H1 (cell line): ENCODE measurements at regions not wholly inside any gene's neighbourhood (a gene's known extent, or its start where the extent isn't known, plus 50 kb on each side); places are given as distances from the start of the nearest gene placed in this dataset.

ENCODE experiments used
- BRCA1 ChIP-seq: IDR thresholded peaks from 2 replicates; pipeline ENCODE4 v1.6.1; 2012; ENCODE audit warnings: low read depth, low read length, improper control_type of control experiment
- CBX5 ChIP-seq: fragments of 300-800, 300-1000 bp; sonication (generic); IDR thresholded peaks from 2 replicates; pipeline ENCODE4 v1.7.1; 2016; ENCODE audit warnings: antibody characterized with exemption, low read length, low read depth
- GTF2F1 ChIP-seq: IDR thresholded peaks from 2 replicates; pipeline ENCODE4 v1.6.1; 2012; ENCODE audit warnings: low read depth, low read length, improper control_type of control experiment, borderline replicate concordance
- HDAC6 ChIP-seq: IDR thresholded peaks from one replicate; pipeline ENCODE4 v1.7.1; 2012; ENCODE audit warnings: low read depth, mild to moderate bottlenecking, inconsistent platforms, low read length, moderate library complexity
- USF2 ChIP-seq: IDR thresholded peaks from 2 replicates; pipeline ENCODE4 v1.6.1; 2011; ENCODE audit warnings: low read length, improper control_type of control experiment
- TF ChIP-seq, protein P1 (sequence below), 3 experiments: IDR thresholded peaks; 1 replicate in 2 of 3; 2 replicates in 1 of 3; pipeline versions ENCODE4 v1.5.1 to v1.6.1; 2011; ENCODE audit warnings: low read length in 3 of 3, mild to moderate bottlenecking in 3 of 3, inconsistent platforms in 2 of 3, low read depth in 1 of 3, moderate library complexity in 1 of 3; ENCODE audit not compliant: insufficient read depth in 1 of 3; ENCODE audit errors: control extremely low read depth in 1 of 3
- TF ChIP-seq, protein P2 (sequence below): IDR thresholded peaks from 2 replicates; pipeline ENCODE4 v1.6.1; 2011; ENCODE audit warnings: low read depth, mild to moderate bottlenecking, low read length; ENCODE audit not compliant: insufficient read depth

GRCh38 chr7:98730326-98730725 is 113.2 kb downstream of the NPTX2 start (continued):
- TF ChIP-seq, protein P1, sequence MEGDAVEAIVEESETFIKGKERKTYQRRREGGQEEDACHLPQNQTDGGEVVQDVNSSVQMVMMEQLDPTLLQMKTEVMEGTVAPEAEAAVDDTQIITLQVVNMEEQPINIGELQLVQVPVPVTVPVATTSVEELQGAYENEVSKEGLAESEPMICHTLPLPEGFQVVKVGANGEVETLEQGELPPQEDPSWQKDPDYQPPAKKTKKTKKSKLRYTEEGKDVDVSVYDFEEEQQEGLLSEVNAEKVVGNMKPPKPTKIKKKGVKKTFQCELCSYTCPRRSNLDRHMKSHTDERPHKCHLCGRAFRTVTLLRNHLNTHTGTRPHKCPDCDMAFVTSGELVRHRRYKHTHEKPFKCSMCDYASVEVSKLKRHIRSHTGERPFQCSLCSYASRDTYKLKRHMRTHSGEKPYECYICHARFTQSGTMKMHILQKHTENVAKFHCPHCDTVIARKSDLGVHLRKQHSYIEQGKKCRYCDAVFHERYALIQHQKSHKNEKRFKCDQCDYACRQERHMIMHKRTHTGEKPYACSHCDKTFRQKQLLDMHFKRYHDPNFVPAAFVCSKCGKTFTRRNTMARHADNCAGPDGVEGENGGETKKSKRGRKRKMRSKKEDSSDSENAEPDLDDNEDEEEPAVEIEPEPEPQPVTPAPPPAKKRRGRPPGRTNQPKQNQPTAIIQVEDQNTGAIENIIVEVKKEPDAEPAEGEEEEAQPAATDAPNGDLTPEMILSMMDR (IDR thresholded peaks at IDR 0.05; ENCODE audit: control extremely low read depth in 1 of 3, insufficient read depth in 1 of 3, low read depth in 1 of 3, low read length in 3 of 3) = no peak
- TF ChIP-seq USF2 (no peak), BRCA1 (no peak), HDAC6 (no peak), GTF2F1 (no peak), CBX5 (no peak)
- TF ChIP-seq, protein P2, sequence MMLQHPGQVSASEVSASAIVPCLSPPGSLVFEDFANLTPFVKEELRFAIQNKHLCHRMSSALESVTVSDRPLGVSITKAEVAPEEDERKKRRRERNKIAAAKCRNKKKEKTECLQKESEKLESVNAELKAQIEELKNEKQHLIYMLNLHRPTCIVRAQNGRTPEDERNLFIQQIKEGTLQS = no peak
